22Rv1 (cell line): ENCODE measurements at regions not wholly inside any gene's neighbourhood (a gene's known extent, or its start where the extent isn't known, plus 50 kb on each side); places are given as distances from the start of the nearest gene placed in this dataset.

Source experiments
- ZFX ChIP-seq: fragments of 450-650 bp; IDR thresholded peaks from 2 replicates; pipeline ENCODE4 v1.6.1; 2017; ENCODE audit warnings: antibody characterized with exemption, borderline replicate concordance
- TF ChIP-seq, protein P1 (sequence below): fragments of 450-650 bp; IDR thresholded peaks from 2 replicates; pipeline ENCODE4 v1.5.1; 2017; ENCODE audit warnings: mild to moderate bottlenecking

DNA sequence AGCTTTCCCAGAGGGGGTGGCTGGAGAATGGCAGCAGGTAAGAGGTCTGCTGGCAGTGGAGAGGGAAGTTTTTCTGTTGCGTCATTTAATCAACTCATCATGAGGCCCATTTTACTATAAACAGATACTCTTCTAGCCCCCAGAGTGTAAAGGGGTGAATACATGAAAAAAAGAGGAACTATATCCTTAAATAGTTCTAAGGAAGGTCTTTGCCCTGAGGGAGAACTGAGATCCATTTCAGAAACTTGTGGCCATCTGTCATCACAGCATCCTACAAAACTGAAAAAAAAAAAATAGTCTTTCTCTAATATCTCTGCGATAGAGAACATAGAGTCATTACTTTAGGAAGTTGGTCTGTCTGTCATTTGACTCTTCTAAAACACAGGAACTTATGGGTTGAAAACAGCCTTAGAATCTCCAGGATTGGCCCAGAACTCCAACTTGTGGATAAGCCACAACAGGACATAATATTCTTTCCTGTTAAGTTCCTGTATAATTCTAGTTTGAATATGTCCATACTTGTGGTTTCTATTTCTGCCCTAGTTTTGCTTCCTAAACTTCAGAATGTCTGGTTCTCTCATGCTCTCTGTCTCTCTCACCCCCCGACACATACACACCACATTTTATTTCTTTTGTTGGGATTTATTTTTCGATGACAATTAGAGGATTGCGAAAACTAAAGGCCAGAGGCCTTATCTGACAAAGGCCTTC lies 238.5 kb upstream of the PIK3R1 start:
- TF ChIP-seq, protein P1, sequence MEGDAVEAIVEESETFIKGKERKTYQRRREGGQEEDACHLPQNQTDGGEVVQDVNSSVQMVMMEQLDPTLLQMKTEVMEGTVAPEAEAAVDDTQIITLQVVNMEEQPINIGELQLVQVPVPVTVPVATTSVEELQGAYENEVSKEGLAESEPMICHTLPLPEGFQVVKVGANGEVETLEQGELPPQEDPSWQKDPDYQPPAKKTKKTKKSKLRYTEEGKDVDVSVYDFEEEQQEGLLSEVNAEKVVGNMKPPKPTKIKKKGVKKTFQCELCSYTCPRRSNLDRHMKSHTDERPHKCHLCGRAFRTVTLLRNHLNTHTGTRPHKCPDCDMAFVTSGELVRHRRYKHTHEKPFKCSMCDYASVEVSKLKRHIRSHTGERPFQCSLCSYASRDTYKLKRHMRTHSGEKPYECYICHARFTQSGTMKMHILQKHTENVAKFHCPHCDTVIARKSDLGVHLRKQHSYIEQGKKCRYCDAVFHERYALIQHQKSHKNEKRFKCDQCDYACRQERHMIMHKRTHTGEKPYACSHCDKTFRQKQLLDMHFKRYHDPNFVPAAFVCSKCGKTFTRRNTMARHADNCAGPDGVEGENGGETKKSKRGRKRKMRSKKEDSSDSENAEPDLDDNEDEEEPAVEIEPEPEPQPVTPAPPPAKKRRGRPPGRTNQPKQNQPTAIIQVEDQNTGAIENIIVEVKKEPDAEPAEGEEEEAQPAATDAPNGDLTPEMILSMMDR, result no peak
- no peak for TF ChIP-seq ZFX
